H1 (cell line): ENCODE measurements at regions not wholly inside any gene's neighbourhood (a gene's known extent, or its start where the extent isn't known, plus 50 kb on each side); places are given as distances from the start of the nearest gene placed in this dataset.

ENCODE experiments used
- CHD1 ChIP-seq: IDR thresholded peaks from 2 replicates; pipeline ENCODE4 v1.6.1; 2012; ENCODE audit warnings: low read depth, low read length, improper control_type of control experiment
- EGR1 ChIP-seq: IDR thresholded peaks from 2 replicates; pipeline ENCODE4 v1.6.1; 2011; ENCODE audit warnings: low read depth, low read length, borderline replicate concordance
- RNF2 ChIP-seq: fragments of 200-900, 300-1000 bp; sonication (generic); IDR thresholded peaks from 2 replicates; pipeline ENCODE4 v1.7.1; 2016; ENCODE audit warnings: borderline replicate concordance, low read depth, mild to moderate bottlenecking, antibody characterized with exemption, low read length; ENCODE audit not compliant: poor library complexity, severe bottlenecking; ENCODE audit errors: missing control alignments
- TF ChIP-seq, protein P1 (sequence below): fragments of 300-600 bp; sonication (generic); IDR thresholded peaks from 2 replicates; pipeline ENCODE4 v1.7.1; 2012; ENCODE audit warnings: low read length, moderate library complexity, mild to moderate bottlenecking, inconsistent platforms; ENCODE audit not compliant: insufficient replicate concordance
- TF ChIP-seq, protein P2 (sequence below): IDR thresholded peaks from 2 replicates; pipeline ENCODE4 v1.6.1; 2012; ENCODE audit warnings: inconsistent platforms

GRCh38 chr16:76705892-76706291 lies 428.7 kb downstream of the CNTNAP4 start (continued):
- TF ChIP-seq, protein P1, sequence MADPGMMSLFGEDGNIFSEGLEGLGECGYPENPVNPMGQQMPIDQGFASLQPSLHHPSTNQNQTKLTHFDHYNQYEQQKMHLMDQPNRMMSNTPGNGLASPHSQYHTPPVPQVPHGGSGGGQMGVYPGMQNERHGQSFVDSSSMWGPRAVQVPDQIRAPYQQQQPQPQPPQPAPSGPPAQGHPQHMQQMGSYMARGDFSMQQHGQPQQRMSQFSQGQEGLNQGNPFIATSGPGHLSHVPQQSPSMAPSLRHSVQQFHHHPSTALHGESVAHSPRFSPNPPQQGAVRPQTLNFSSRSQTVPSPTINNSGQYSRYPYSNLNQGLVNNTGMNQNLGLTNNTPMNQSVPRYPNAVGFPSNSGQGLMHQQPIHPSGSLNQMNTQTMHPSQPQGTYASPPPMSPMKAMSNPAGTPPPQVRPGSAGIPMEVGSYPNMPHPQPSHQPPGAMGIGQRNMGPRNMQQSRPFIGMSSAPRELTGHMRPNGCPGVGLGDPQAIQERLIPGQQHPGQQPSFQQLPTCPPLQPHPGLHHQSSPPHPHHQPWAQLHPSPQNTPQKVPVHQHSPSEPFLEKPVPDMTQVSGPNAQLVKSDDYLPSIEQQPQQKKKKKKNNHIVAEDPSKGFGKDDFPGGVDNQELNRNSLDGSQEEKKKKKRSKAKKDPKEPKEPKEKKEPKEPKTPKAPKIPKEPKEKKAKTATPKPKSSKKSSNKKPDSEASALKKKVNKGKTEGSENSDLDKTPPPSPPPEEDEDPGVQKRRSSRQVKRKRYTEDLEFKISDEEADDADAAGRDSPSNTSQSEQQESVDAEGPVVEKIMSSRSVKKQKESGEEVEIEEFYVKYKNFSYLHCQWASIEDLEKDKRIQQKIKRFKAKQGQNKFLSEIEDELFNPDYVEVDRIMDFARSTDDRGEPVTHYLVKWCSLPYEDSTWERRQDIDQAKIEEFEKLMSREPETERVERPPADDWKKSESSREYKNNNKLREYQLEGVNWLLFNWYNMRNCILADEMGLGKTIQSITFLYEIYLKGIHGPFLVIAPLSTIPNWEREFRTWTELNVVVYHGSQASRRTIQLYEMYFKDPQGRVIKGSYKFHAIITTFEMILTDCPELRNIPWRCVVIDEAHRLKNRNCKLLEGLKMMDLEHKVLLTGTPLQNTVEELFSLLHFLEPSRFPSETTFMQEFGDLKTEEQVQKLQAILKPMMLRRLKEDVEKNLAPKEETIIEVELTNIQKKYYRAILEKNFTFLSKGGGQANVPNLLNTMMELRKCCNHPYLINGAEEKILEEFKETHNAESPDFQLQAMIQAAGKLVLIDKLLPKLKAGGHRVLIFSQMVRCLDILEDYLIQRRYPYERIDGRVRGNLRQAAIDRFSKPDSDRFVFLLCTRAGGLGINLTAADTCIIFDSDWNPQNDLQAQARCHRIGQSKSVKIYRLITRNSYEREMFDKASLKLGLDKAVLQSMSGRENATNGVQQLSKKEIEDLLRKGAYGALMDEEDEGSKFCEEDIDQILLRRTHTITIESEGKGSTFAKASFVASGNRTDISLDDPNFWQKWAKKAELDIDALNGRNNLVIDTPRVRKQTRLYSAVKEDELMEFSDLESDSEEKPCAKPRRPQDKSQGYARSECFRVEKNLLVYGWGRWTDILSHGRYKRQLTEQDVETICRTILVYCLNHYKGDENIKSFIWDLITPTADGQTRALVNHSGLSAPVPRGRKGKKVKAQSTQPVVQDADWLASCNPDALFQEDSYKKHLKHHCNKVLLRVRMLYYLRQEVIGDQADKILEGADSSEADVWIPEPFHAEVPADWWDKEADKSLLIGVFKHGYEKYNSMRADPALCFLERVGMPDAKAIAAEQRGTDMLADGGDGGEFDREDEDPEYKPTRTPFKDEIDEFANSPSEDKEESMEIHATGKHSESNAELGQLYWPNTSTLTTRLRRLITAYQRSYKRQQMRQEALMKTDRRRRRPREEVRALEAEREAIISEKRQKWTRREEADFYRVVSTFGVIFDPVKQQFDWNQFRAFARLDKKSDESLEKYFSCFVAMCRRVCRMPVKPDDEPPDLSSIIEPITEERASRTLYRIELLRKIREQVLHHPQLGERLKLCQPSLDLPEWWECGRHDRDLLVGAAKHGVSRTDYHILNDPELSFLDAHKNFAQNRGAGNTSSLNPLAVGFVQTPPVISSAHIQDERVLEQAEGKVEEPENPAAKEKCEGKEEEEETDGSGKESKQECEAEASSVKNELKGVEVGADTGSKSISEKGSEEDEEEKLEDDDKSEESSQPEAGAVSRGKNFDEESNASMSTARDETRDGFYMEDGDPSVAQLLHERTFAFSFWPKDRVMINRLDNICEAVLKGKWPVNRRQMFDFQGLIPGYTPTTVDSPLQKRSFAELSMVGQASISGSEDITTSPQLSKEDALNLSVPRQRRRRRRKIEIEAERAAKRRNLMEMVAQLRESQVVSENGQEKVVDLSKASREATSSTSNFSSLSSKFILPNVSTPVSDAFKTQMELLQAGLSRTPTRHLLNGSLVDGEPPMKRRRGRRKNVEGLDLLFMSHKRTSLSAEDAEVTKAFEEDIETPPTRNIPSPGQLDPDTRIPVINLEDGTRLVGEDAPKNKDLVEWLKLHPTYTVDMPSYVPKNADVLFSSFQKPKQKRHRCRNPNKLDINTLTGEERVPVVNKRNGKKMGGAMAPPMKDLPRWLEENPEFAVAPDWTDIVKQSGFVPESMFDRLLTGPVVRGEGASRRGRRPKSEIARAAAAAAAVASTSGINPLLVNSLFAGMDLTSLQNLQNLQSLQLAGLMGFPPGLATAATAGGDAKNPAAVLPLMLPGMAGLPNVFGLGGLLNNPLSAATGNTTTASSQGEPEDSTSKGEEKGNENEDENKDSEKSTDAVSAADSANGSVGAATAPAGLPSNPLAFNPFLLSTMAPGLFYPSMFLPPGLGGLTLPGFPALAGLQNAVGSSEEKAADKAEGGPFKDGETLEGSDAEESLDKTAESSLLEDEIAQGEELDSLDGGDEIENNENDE, result no peak
- TF ChIP-seq RNF2, result no peak
- TF ChIP-seq CHD1, result no peak
- no peak for TF ChIP-seq EGR1
- TF ChIP-seq, protein P2, sequence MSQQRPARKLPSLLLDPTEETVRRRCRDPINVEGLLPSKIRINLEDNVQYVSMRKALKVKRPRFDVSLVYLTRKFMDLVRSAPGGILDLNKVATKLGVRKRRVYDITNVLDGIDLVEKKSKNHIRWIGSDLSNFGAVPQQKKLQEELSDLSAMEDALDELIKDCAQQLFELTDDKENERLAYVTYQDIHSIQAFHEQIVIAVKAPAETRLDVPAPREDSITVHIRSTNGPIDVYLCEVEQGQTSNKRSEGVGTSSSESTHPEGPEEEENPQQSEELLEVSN, result no peak
